ENCODE measurements at regions not wholly inside any gene's neighbourhood (a gene's known extent, or its start where the extent isn't known, plus 50 kb on each side); places are given as distances from the start of the nearest gene placed in this dataset.
"Not testable (repeated sequence)": the region's sequence is repeated elsewhere in the genome, so short reads cannot be mapped to it uniquely, and the experiment has no call there.

DNA sequence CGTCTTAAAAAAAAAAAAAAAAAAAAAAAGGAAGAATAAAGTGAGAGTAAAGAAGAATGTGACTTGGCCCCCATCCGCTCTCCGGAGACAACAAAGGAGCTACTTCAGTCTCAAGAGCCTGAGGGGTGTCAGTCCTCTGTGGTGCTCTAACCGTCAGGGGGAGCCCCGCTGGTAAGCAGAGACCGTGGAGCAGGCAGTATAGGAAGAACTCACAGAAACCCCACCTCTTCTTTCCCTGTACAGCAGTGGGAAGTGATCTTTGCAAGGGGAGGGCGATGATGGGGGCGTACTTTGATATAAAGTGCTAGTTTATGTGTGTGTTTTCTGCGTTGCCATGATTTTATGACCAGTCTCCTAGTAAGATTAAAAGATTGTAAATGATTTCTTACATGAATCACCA, 1527.3 kb downstream of the KHDRBS2 start:
- not testable (repeated sequence) for TF ChIP-seq CTCF (optimal IDR thresholded peaks at IDR 0.05 in 1 of 3, IDR thresholded peaks at IDR 0.05 in 1 of 3, conservative IDR thresholded peaks at IDR 0.05 in 1 of 3; ENCODE audit: extremely low read depth in 1 of 3, insufficient read depth in 2 of 3, low read length in 3 of 3); EZH2 (IDR thresholded peaks at IDR 0.05; ENCODE audit: low read length)
